Activated naive CD4-positive, alpha-beta T cell treated with anti-CD3 and anti-CD28 coated beads, Interleukin-2, amount 10 ng/mL, durations not matched to agents 7 days and 5 days (primary cell): ENCODE measurements at regions not wholly inside any gene's neighbourhood (a gene's known extent, or its start where the extent isn't known, plus 50 kb on each side); places are given as distances from the start of the nearest gene placed in this dataset.

Experiments
- CTCF ChIA-PET: fragments of 350-600 bp; sonication (Branson Sonifier 250); formaldehyde crosslinking; loops from one replicate; lab custom pipeline; 2021; ENCODE audit warnings: antibody characterized with exemption; lab: Charles Lee
- DNase-seq: peaks from one replicate; pipeline ENCODE4 v3.0.0-alpha.2; 2020
- H3K27ac Mint-ChIP-seq: one replicate; pipeline ENCODE4 v1.8.0; 2021; ENCODE audit warnings: mild to moderate bottlenecking, moderate library complexity, mixed read lengths
- H3K27me3 Mint-ChIP-seq: one replicate; pipeline ENCODE4 v1.8.0; 2021; ENCODE audit warnings: mild to moderate bottlenecking, mixed read lengths
- H3K36me3 Mint-ChIP-seq: one replicate; pipeline ENCODE4 v1.8.0; 2021; ENCODE audit warnings: mixed read lengths
- H3K4me1 Mint-ChIP-seq: one replicate; pipeline ENCODE4 v1.8.0; 2021; ENCODE audit warnings: mixed read lengths
- H3K4me3 Mint-ChIP-seq: one replicate; pipeline ENCODE4 v1.8.0; 2021; ENCODE audit warnings: mild to moderate bottlenecking, moderate library complexity, mixed read lengths
- H3K9me3 Mint-ChIP-seq: one replicate; pipeline ENCODE4 v1.8.0; 2021; ENCODE audit warnings: mixed read lengths

- DNase-seq: no peak
- H3K36me3 Mint-ChIP-seq: no peaks in the 10 kb centered on the region
- no peaks in the 10 kb centered on the region for H3K4me1 Mint-ChIP-seq
- H3K9me3 Mint-ChIP-seq: no peaks in the 10 kb centered on the region
- H3K27me3 Mint-ChIP-seq: no peaks in the 10 kb centered on the region
- CTCF ChIA-PET: no interaction called here
- no peak overlapping the region for H3K4me3 Mint-ChIP-seq
- H3K27ac Mint-ChIP-seq: no peak overlapping the region
These were observed 518.9 kb downstream of the USP25 start for GRCh38 chr21:16248705-16249104.

DNA sequence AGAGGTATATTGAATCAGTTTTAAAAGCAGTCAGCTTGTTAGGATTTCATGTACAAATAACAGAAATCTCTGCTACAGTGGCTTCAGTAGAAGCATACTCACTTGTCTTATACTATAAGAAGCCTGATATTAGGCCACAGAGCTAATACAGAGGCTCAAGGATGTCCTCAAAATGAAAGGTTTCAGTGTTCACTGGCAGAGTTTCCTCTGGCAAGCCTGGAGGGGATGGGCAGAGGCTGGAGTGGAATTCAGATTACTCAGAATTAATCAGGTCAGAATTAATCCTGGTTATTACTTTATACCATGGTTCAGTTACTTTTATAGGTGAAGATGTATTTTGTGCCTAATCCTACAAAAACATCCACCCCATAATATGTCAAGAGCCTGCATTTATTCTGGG is 520.5 kb downstream of the USP25 start:
- Mint-ChIP-seq H3K4me3 (no peak overlapping the region), H3K36me3 (no peaks in the 10 kb centered on the region), H3K9me3 (no peaks in the 10 kb centered on the region), H3K27ac (no peak overlapping the region), H3K27me3 (no peaks in the 10 kb centered on the region), H3K4me1 (no peaks in the 10 kb centered on the region)
- CTCF ChIA-PET: no interaction called here
- no peak for DNase-seq

DNA sequence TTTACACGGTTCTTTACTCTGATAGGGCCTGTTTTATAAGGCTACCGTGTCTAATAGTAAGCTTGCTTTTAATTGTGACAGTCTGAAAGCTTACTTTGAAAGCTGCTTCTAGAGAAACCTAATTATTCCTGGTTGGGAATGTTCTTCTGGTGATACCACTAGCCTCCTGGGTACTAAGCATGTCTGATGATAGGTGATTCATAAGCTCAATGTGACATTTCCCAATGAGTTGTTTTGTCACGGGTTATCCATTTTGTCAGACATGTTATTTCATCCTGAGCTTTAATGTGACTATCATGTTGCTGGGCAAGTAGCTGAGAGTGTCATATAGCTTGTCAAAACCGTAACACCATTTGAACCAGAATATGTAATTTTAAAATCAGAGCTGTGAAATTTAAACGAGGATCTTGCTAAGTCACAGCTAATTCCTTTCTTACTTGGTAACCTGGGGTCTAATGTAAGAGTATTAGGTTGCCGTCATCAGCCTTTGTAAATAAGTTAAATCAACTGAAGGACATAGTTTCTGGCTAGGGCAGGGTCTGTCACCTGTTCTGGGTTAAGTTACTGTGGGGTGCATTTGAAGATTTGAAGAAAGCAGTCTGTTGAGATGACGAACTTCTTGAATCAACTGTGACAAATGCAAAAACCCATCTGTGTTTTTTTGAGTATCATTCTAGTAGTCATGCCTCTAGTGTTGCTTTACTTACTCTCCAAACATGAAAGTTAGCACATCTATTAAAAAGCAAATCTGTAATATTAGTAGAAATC is 529.2 kb downstream of the USP25 start:
- no peak for DNase-seq
- Mint-ChIP-seq H3K4me3 (no peak overlapping the region), H3K27me3 (no peaks in the 10 kb centered on the region), H3K9me3 (no peaks in the 10 kb centered on the region), H3K36me3 (no peaks in the 10 kb centered on the region), H3K27ac (no peak overlapping the region), H3K4me1 (no peaks in the 10 kb centered on the region)
- CTCF ChIA-PET: no interaction called here

DNA sequence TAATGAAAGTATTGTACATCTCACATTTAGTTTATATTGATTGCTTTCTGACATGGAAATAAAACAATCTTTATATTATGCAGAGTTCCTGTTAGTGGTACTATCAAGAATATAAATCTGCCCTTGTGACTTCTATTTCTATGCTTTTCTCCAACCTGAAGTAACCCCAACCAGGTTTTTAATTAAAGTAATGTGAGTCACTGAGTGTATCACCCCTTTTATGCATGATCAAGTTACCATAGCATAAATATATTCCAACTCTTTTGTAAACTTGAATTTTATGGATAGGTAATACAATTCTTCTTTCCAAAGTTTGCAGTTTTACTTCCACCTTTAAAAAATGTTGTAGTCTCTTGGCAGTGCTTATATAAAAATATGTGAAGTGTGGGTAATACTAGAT is 532.3 kb downstream of the USP25 start:
- H3K4me1 Mint-ChIP-seq: no peaks in the 10 kb centered on the region

GRCh38 chr21:16264319-16264718 is 534.5 kb downstream of the USP25 start:
- no peaks in the 10 kb centered on the region for H3K27me3 Mint-ChIP-seq
- no peaks in the 10 kb centered on the region for H3K36me3 Mint-ChIP-seq
- no peak for DNase-seq
- no peak overlapping the region for H3K27ac Mint-ChIP-seq
- no peaks in the 10 kb centered on the region for H3K9me3 Mint-ChIP-seq
- CTCF ChIA-PET: no interaction called here
- H3K4me3 Mint-ChIP-seq: no peak overlapping the region
- H3K4me1 Mint-ChIP-seq: no peaks in the 10 kb centered on the region

More for the DNA sequence above, 532.3 kb downstream of the USP25 start:
- DNase-seq: no peak
- Mint-ChIP-seq H3K9me3 (no peaks in the 10 kb centered on the region), H3K36me3 (no peaks in the 10 kb centered on the region), H3K27me3 (no peaks in the 10 kb centered on the region), H3K4me3 (no peak overlapping the region), H3K27ac (no peak overlapping the region)
- CTCF ChIA-PET: no interaction called here

DNA sequence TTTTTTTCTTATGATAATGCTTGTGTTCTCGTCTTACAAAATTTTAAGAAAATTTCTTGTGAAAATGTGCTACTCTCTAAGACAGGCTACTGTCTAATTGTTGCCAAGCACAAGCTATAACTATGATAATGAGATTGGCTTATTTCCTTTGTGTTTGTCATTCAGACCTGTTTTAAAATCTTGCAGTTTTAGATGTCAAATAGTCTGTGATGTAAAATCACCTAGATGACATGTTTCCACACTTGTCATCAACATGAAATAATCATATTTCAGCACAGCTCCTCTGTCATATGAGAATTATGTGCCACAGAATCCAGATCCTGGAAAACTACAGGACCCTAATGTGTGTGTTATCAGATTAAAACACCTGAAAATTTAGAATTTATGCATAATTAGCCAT is 539.7 kb downstream of the USP25 start:
- Mint-ChIP-seq H3K9me3 (no peaks in the 10 kb centered on the region), H3K27ac (no peak overlapping the region), H3K4me1 (no peaks in the 10 kb centered on the region), H3K4me3 (no peak overlapping the region), H3K36me3 (no peaks in the 10 kb centered on the region), H3K27me3 (no peaks in the 10 kb centered on the region)
- CTCF ChIA-PET: no interaction called here
- DNase-seq: no peak

DNA sequence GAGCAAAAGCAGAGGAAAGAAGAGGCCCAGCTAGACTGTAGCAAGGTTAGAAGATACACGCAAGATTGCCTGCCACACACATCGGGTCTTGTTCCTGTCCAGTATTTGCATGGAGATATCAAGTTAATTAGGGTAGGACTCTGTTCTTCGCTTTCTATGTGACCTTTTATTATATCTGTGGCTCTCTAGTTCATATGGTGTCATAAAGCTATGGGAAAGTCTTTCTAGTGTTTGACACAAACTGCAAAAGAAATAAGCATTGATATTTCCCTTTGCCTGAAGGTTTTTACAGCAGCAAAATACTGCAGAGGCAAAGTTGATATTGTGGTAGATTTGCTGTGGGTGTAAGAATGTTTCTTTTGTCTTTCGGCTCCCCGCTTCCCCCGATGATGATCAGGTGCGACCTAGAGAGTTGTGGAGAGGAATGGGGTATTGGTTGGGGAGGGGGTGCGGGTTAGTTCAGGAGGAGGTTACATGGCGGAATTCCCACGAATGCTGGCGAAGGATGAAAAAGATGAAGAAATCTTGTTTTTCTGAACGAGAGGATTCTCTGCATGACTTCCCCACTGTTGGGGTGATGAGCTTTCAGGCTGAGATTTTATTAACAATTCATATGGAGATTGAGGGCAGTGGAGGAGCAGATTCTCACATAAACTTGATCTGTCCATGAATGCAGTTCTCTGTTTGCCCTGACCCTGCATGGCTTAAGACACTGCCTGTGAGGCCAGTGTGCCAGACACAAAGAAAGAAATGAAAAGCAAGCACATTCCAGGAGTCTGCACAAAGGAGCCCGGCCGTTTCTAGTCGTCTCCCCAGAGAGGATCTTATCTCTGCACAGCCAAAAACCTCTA is 550.2 kb downstream of the USP25 start:
- no peak overlapping the region for H3K27ac Mint-ChIP-seq
- no peaks in the 10 kb centered on the region for H3K27me3 Mint-ChIP-seq
- no peak overlapping the region for H3K4me3 Mint-ChIP-seq
- no peaks in the 10 kb centered on the region for H3K9me3 Mint-ChIP-seq
- H3K4me1 Mint-ChIP-seq: no peaks in the 10 kb centered on the region
- CTCF ChIA-PET: no interaction called here
- H3K36me3 Mint-ChIP-seq: no peaks in the 10 kb centered on the region
- no peak for DNase-seq

DNA sequence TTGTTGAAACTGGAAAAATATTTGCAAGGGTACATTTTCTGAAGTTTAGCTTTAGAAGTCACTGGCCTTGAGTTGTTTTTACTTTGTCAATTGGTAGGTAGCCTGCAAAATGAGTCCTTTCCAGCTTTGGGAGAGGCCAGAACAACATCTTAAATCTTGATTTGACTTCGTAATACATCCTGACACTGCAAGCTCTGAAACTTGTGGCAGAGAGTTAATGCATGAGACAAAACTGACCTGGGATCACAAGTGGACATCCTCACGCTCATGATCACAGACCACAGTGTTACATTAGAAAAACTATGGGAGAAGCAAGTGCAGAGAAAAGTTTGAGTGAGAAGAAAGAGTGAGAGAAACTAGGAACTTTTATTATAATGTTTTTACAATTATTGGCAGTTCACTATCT is 550.9 kb downstream of the USP25 start:
- no peak for DNase-seq
- H3K4me1 Mint-ChIP-seq: no peaks in the 10 kb centered on the region
- no peaks in the 10 kb centered on the region for H3K27me3 Mint-ChIP-seq
- CTCF ChIA-PET: no interaction called here
- no peaks in the 10 kb centered on the region for H3K36me3 Mint-ChIP-seq
- no peak overlapping the region for H3K27ac Mint-ChIP-seq
- H3K9me3 Mint-ChIP-seq: no peaks in the 10 kb centered on the region
- H3K4me3 Mint-ChIP-seq: no peak overlapping the region

DNA sequence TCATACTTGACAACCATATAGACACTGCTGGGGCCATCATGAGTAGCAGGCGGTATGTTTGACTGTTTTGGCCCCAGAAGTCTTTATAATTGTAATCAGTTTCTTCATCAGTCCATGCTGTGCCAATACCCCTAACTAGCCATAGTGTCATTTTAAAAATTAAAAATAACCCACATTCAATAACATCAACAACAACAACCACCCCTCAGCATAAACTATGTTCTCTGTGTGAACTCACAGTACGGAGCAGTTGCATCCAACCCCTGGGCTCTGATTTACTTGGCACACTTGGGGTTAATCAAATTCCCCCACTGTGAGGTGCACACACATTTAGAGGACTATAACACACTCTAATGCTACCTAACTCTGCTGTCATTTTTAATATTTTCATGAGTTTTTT is 553.7 kb downstream of the USP25 start:
- H3K27ac Mint-ChIP-seq: no peak overlapping the region

DNA sequence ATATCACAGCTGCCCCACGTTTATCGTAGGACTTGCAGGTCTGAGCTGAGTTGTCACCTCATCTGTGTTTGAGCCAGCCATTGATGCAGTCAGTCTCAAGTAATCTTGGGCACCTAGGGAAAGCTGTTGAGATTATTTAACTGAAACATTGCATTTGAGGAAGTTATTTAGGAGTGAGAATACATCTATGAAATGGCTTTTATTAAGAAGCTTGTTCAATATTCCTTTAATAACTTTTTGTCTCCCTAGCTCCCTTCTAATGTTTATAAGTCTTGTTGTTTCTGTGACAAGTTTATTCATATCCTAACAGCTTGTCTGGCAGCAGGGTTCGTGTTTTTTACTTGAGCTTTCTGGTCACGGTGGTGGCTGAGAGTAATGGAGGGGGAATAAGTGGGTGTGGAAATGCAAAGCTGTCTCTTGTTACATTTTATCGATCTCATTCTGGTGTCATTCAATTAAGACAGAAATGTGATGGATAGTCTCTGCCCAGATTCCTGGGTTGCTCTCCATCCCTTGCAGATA is 555.9 kb downstream of the USP25 start:
- no peak overlapping the region for H3K4me3 Mint-ChIP-seq
- H3K9me3 Mint-ChIP-seq: no peaks in the 10 kb centered on the region
- CTCF ChIA-PET: interaction anchor here (0.7 kb wide), 1 partner anchor 57 kb away, joined by 3 read pairs; no protein-coding TSS in a partner anchor
- H3K4me1 Mint-ChIP-seq: no peaks in the 10 kb centered on the region
- no peak overlapping the region for H3K27ac Mint-ChIP-seq
- DNase-seq: no peak
- H3K36me3 Mint-ChIP-seq: no peaks in the 10 kb centered on the region
- no peaks in the 10 kb centered on the region for H3K27me3 Mint-ChIP-seq

More for the DNA sequence above, 553.7 kb downstream of the USP25 start:
- Mint-ChIP-seq H3K4me3 (no peak overlapping the region), H3K36me3 (no peaks in the 10 kb centered on the region), H3K4me1 (no peaks in the 10 kb centered on the region), H3K9me3 (no peaks in the 10 kb centered on the region), H3K27me3 (no peaks in the 10 kb centered on the region)
- no peak for DNase-seq
- CTCF ChIA-PET: no interaction called here

DNA sequence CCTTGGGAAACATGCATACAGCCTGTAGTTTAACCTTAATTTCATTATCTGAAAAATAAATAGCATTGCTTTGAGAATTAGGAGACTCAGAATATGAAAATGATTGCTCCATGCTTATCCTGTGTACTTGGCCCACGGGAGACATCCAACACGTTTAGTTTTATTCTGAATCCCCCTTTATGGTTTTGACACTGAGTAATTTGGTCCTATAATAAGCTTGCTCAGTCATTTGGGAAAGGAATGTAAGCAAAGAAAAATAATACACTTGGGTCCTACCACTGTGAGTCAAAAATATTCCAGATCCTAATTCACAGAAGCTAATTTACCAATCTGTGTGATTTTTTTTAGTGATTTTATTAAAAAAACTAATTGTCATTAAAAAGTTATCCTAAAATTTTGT is 557.3 kb downstream of the USP25 start:
- no peak overlapping the region for H3K27ac Mint-ChIP-seq
- H3K27me3 Mint-ChIP-seq: no peaks in the 10 kb centered on the region
- no peak for DNase-seq
- no peak overlapping the region for H3K4me3 Mint-ChIP-seq
- H3K4me1 Mint-ChIP-seq: no peaks in the 10 kb centered on the region
- CTCF ChIA-PET: no interaction called here
- no peaks in the 10 kb centered on the region for H3K9me3 Mint-ChIP-seq
- H3K36me3 Mint-ChIP-seq: no peaks in the 10 kb centered on the region

DNA sequence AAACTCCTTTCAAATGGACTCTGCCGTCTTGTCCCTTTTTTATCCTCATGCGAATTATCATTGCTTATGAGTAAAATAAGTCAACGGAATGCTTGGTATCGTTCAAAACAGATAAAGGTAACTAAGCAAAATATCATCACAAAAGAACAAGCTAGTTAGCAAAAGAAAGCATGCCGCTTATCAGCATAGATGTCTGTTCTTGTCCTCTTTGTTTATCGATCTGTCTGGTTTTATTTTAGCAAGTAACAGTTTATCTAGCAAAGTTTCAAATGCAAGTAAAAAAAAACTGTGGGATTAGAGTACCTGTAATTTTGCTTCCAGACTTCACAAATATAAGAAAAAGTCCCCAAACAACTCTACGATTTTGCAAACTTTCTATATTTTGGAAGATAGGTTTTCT is 561.5 kb downstream of the USP25 start:
- Mint-ChIP-seq H3K36me3 (no peaks in the 10 kb centered on the region), H3K4me1 (no peaks in the 10 kb centered on the region), H3K4me3 (no peak overlapping the region), H3K27ac (no peak overlapping the region), H3K27me3 (no peaks in the 10 kb centered on the region), H3K9me3 (no peaks in the 10 kb centered on the region)
- no peak for DNase-seq
- CTCF ChIA-PET: no interaction called here

DNA sequence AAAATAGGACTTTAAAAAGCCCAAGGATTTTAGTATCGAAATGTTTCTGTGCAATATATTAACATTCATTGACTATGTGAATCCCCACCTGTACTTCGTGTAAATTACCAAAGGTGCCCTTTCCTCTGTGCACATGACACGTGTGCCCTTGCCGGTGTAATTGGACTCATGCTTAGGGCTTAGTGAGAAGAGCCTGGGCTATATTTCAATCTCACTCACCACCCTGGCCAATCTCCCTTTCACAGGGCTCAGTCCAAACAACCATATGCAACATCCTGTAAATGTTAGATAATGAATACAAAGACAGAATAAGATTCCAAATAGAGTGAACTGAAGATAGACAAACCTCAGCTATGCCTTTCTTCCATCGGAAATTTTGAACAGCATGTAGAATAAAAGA is 564.3 kb downstream of the USP25 start:
- no peak overlapping the region for H3K27ac Mint-ChIP-seq
- H3K36me3 Mint-ChIP-seq: no peaks in the 10 kb centered on the region
- H3K27me3 Mint-ChIP-seq: no peaks in the 10 kb centered on the region
- no peaks in the 10 kb centered on the region for H3K9me3 Mint-ChIP-seq
- H3K4me1 Mint-ChIP-seq: no peaks in the 10 kb centered on the region
- H3K4me3 Mint-ChIP-seq: no peak overlapping the region
- DNase-seq: no peak
- CTCF ChIA-PET: no interaction called here

DNA sequence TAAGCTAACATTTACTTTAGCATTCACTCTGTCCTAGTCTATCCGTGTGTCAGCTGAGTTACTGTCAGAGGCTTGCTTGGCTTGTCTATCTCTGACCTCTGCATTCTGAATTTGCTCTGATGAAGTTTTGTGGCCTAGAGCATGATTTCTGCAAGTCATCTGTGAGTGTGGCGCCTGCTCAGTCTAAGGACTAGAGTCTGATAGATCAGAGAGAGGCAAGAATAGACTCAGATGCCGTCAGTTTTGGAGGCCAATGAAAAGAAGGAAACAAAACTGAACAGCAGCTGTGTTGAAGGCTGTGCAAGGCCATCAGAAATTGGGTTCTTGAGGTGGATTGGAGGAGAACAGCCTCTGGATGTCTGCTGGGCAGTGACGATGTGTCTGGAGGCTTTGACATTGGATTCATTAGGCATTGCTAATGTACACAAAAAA is 573.1 kb downstream of the USP25 start:
- Mint-ChIP-seq H3K27me3 (peaks cover 3% of the 10 kb centered on the region), H3K27ac (no peak overlapping the region), H3K9me3 (no peaks in the 10 kb centered on the region), H3K4me1 (no peaks in the 10 kb centered on the region), H3K4me3 (no peak overlapping the region), H3K36me3 (no peaks in the 10 kb centered on the region)
- no peak for DNase-seq
- CTCF ChIA-PET: no interaction called here
